ENCODE measurements at regions not wholly inside any gene's neighbourhood (a gene's known extent, or its start where the extent isn't known, plus 50 kb on each side); places are given as distances from the start of the nearest gene placed in this dataset.

GRCh38 chr17:33352526-33352925, 59.4 kb upstream of the ASIC2 start:
- no peak for DNase-seq

DNA sequence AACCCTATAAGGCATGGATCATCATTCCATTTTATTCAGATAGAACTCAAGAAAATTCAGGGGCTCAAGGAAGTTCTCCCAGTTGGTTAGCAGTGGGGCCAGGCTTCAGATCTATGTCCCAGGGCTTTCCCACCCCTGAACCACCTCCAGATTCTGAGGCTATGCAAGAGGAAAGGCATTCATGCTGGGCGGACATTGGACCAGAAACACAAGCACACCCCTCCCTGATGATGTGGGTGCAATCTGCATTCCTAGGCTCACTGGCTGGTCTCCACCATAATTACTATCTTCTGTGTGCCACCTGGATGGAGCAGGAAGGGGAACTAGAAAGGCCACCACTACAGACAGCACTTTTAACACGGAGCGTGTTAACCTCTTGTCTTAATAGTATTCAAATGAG, 63.2 kb upstream of the ASIC2 start:
- no peak for DNase-seq

- no peak for DNase-seq
Observed at GRCh38 chr17:33363475-33363874, 70.4 kb upstream of the ASIC2 start.

GRCh38 chr17:33366960-33367359, 73.9 kb upstream of the ASIC2 start:
- no peak for DNase-seq

DNA sequence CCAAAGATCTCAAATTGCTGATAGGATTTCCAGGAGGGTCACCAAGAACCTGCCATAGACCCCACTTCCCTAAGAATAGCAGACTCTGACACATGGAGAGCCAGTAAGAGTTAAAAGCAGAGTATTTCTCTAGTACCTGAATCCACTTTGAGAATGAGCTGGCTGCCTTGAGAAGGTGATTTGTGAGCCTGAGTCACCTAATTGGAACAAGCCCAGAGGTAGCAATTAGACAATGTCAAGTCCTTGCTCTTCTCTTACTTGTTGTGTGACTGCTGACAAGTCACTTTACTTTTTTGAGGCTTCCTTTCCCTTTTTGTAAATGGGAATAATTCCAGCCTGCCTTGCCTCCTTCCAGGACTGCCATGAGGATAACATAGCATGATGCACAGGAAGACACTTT, 76.1 kb upstream of the ASIC2 start:
- DNase-seq: no peak

DNA sequence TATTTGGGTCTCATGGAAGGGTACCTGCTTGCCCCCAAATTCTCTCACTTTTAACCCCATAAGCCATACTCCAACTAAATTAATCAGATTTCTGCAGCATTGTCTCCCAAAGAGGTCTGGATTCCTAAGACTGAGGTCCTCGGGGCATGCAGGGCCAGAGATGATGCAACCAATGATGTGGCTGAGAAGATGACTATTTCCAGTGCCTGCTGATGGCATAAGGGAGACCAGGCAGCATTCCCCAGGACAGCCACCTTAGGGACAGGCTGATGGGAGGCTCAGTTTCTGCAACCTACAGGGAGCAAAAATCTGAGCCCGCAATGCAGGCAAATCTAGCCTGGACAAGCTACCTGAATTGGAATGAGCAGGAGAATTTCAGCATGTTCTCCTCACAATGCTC, 76.8 kb upstream of the ASIC2 start:
- no peak for DNase-seq

GRCh38 chr17:33370401-33370800, 77.3 kb upstream of the ASIC2 start:
- DNase-seq: no peak

GRCh38 chr17:33371377-33371776, 78.3 kb upstream of the ASIC2 start:
- no peak for DNase-seq

GRCh38 chr17:33373273-33373672, 80.2 kb upstream of the ASIC2 start:
- no peak for DNase-seq

DNA sequence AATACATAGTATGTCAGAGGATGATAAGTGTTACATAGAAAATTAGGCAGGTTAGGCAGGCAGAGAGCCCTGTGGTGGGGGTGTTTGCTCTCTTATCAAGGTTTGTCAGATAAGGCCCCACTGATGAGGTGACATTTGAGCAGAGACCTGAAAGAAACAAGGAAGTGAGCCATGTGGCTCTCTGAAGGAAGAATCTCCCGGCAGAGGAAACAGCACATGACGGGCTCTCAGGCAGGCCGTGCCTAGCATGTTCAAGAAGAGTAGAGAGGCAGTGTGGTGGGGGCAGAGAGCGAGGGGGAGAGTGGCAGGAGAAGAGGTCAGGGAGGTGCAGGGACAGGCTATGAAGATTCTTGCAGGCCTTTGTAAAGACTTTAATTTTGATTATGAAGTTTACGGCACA, 82.0 kb upstream of the ASIC2 start:
- no peak for DNase-seq

GRCh38 chr17:33375783-33376182, 82.7 kb upstream of the ASIC2 start:
- no peak for DNase-seq

DNA sequence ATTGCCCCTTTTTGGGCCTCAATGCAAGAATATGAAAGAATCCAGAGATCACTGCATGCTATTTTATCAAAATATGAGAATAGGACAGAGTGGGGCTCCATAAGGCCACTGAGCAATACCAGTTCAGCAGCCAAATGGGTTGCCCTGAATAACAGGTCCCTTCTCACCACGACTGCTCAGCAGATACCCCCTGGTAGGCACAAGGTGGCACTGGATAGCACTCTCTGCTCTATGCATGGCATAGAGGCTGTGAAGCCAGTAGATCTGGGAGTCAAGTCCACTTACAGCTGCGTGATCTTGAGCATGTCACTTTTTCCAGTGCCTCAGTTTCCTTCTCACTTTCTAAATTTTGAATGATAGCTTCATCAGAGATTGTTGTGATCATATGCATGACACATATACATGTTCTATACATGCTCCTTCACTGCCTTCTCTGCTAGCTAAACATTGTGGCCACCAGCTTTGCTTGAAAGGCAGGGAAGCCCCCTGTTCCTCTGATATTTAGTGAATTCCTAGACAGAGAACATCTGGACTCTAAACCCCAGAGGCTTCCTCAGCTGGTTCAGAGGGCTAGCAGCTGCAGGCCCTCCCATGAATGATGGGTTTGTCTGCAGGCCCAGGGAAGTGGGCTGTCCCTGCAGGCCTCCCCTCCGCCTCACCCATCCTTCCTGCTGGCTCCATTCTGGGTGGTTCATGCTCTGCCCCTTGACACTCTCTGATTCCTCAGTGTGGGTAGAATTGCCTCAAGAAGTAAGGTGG, 84.9 kb upstream of the ASIC2 start:
- no peak for DNase-seq

- no peak for DNase-seq
Observed at GRCh38 chr17:33381201-33381600, 88.1 kb upstream of the ASIC2 start.

DNA sequence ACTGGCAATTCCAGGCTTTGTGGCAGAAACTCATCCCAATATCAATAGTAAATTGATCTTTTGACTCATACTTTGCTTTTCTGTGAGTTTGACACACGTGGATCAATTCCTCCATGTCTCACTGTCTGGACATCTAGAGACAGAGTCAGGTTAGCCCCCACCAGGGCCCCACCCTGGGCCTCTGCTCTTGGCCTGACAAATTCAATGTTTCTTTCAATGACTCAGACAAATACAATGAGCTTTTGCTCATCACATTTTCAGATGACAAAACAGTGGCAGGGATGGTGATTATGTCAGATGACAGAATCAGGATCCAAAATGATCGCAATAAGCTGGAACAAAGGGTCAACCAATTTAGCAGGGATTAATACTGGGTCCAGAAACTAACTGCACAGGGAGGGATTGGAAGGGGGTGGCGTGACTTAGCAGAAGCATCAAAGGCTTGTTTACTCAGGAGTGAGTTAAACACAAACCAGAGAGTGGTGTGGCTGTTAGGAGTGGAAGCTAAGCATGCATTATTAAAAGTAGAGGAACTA, 90.5 kb upstream of the ASIC2 start:
- DNase-seq: no peak

- no peak for DNase-seq
Observed at GRCh38 chr17:33385133-33385532, 92.0 kb upstream of the ASIC2 start.

DNA sequence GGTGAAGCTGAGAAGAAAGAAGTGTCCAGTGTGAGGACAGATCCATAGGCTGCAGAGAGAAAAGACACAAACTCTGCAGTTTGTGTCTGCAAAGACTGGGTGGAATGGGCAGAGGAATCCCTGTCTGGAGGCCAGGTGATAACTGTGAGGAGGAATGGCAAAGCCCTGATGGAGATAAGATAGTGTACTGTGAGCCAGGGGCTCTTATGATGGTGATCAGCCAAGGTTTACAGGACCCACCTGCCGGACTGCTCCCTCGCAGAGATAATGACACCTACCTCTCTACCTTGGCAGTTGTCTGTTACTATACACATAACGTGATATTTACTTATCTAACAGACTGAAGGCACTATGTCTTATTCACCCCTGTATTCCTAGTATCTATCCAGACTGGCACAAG, 92.6 kb upstream of the ASIC2 start:
- no peak for DNase-seq

GRCh38 chr17:33387406-33387805, 94.3 kb upstream of the ASIC2 start:
- DNase-seq: no peak

DNA sequence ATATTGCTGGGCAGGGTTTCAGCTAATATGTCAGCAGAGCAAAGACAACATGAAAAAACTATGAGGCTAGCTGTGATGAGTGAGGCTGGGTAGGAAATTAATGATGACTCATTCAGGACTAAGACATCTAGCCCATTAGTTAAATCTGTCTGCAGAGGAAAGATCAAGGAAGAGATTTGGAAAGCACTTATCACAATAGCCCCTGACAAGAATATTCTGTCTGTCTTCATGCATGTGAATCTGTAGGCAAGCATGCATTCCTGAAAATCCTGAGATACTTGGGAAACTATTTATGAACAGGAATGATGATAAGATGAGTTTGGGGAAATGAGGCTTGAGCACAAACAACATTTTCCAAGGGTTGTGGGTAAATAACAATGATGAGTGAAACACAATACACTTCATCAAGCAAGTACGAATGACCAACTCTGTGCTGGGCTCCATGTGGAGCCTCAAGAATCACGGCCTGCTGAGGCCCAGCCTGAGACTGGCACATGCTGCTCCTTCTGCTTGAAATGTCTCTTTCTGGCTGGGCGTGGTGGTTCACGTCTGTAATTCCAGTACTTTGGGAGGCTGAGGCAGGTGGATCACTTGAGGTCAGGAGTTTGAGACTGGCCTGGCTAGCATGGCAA, 96.5 kb upstream of the ASIC2 start:
- DNase-seq: no peak

GRCh38 chr17:33390479-33391176, 97.5 kb upstream of the ASIC2 start:
- DNase-seq: no peak

GRCh38 chr17:33396818-33397217, 103.7 kb upstream of the ASIC2 start:
- no peak for DNase-seq

- DNase-seq: no peak
Observed at GRCh38 chr17:33398386-33398785, 105.3 kb upstream of the ASIC2 start.

DNA sequence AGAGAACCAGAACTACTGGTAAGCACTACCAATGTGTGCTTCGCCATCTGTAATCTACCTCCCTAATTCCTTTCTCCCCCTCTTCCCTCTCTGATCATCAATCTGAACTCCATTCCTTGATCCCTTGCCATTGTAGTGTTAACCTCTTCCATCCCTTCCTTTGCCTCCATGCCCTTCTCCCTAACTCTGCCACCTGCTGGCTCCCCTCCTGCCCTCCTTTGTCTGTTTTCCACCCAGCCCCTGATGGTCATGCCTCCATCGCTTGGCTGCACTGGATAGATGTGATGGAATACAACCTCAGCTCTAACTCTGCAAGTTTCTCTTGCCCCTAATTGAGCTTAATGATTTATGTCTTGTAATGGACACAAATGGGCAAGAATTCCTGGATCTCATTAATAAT, 108.2 kb upstream of the ASIC2 start:
- no peak for DNase-seq

- no peak for DNase-seq
Observed at GRCh38 chr17:33403194-33403593, 110.1 kb upstream of the ASIC2 start.
